ENCODE measurements at regions not wholly inside any gene's neighbourhood (a gene's known extent, or its start where the extent isn't known, plus 50 kb on each side); places are given as distances from the start of the nearest gene placed in this dataset.

GRCh38 chr10:94150541-94151184 lies 156.9 kb downstream of the PLCE1 start (continued):
- TF ChIP-seq PHF8 (conservative IDR thresholded peaks at IDR 0.05; ENCODE audit: low read depth, low read length) (no peak), SP2 (IDR thresholded peaks at IDR 0.05; ENCODE audit: low read length) (no peak), CBX8 (IDR thresholded peaks at IDR 0.05; ENCODE audit: borderline replicate concordance, low read depth, low read length) (no peak)

Data from H1 (cell line).